Endothelial cell of umbilical vein (primary cell): ENCODE measurements at regions not wholly inside any gene's neighbourhood (a gene's known extent, or its start where the extent isn't known, plus 50 kb on each side); places are given as distances from the start of the nearest gene placed in this dataset.

ENCODE experiments used
- BruUV-seq: library from RNA; stranded (reverse); fragments of 400-500 nt; replicated peaks from 2 replicates; lab custom pipeline; 2021; lab: Mats Ljungman, UMichigan
- CTCF ChIA-PET: fragments of 300-600, 350-600 bp; sonication (Branson Sonifier 250); formaldehyde crosslinking; loops from one replicate; lab custom pipeline; 2021; ENCODE audit warnings: antibody characterized with exemption, inconsistent platforms; lab: Charles Lee
- POLR2A ChIA-PET: fragments of 300-600, 350-600 bp; sonication (Branson Sonifier 250); formaldehyde crosslinking; loops from one replicate; lab custom pipeline; 2021; ENCODE audit warnings: antibody characterized with exemption, inconsistent platforms; lab: Charles Lee
- DNase-seq: peaks from one replicate; pipeline ENCODE4 v3.0.0-alpha.2; 2011; ENCODE audit warnings: low read depth, low spot score
- FAIRE-seq: peaks from 2 replicates; lab custom pipeline; 2011; peaks lifted over from hg19 to GRCh38; lab: Jason Lieb, UNC
- H2AFZ ChIP-seq: 2 replicates; pipeline ENCODE4 v1.6.0; 2012; ENCODE audit warnings: low read depth, low read length, control low read depth, inconsistent platforms
- H3K27ac ChIP-seq: 2 replicates; pipeline ENCODE4 v1.5.1; 2011; ENCODE audit warnings: low read depth, mild to moderate bottlenecking, control low read depth, low read length, moderate library complexity; ENCODE audit not compliant: insufficient read depth
- H3K27me3 ChIP-seq, 2 experiments: 2 replicates each; pipeline versions ENCODE4 v1.6.0 to v1.6.1; 2011; ENCODE audit warnings: low read length in 2 of 2, mixed read lengths in 1 of 2; ENCODE audit not compliant: control insufficient read depth in 2 of 2, insufficient read depth in 2 of 2
- H3K36me3 ChIP-seq, 2 experiments: 2 replicates in 1 of 2; 3 replicates in 1 of 2; pipeline ENCODE4 v1.5.1; 2011; ENCODE audit warnings: low read length in 2 of 2, mild to moderate bottlenecking in 1 of 2, moderate library complexity in 1 of 2; ENCODE audit not compliant: control insufficient read depth in 2 of 2, insufficient read depth in 2 of 2; ENCODE audit errors: extremely low read depth in 1 of 2
- H3K4me1 ChIP-seq: 3 replicates; pipeline ENCODE4 v1.5.1; 2011; ENCODE audit warnings: mild to moderate bottlenecking, low read length; ENCODE audit not compliant: control insufficient read depth, insufficient read depth; ENCODE audit errors: extremely low read depth
- H3K4me2 ChIP-seq: 2 replicates; pipeline ENCODE4 v1.6.1; 2011; ENCODE audit warnings: low read length, control low read depth, mixed read lengths; ENCODE audit not compliant: insufficient read depth
- H3K4me3 ChIP-seq, 3 experiments: fragments of 200-600 bp in 1 of 3; sonication (generic), shearing (Covaris generic) in 1 of 3; replicated peaks in 1 of 3; 2 replicates each; pipeline ENCODE4 v1.5.1; 2011 to 2016; ENCODE audit warnings: control low read depth in 3 of 3, low read length in 3 of 3, mild to moderate bottlenecking in 2 of 3, inconsistent platforms in 1 of 3, low read depth in 1 of 3, moderate library complexity in 1 of 3; ENCODE audit not compliant: insufficient read depth in 1 of 3
- H3K79me2 ChIP-seq: 2 replicates; pipeline ENCODE4 v1.6.0; 2012; ENCODE audit warnings: low read length, inconsistent platforms; ENCODE audit not compliant: control insufficient read depth, insufficient read depth
- H3K9ac ChIP-seq: replicated peaks from 2 replicates; pipeline ENCODE3; 2011; ENCODE audit warnings: low read length, control low read depth; ENCODE audit not compliant: insufficient read depth; ENCODE audit errors: extremely low read depth
- H3K9me1 ChIP-seq: replicated peaks from 3 replicates; pipeline ENCODE4 v1.6.0; 2011; ENCODE audit warnings: mild to moderate bottlenecking, low read length; ENCODE audit not compliant: control insufficient read depth, insufficient read depth; ENCODE audit errors: extremely low read depth
- H3K9me3 ChIP-seq: replicated peaks from 2 replicates; pipeline ENCODE4 v1.5.1; 2012; ENCODE audit warnings: low read length, inconsistent platforms; ENCODE audit not compliant: control insufficient read depth, insufficient read depth
- H4K20me1 ChIP-seq: replicated peaks from 2 replicates; pipeline ENCODE3; 2011; ENCODE audit warnings: mild to moderate bottlenecking, low read length; ENCODE audit not compliant: control insufficient read depth, insufficient read depth; ENCODE audit errors: extremely low read depth
- EZH2 ChIP-seq: IDR thresholded peaks from 2 replicates; pipeline ENCODE4 v1.6.1; 2012; ENCODE audit warnings: borderline replicate concordance, low read depth, mild to moderate bottlenecking, moderate library complexity, low read length, inconsistent platforms; ENCODE audit not compliant: severe bottlenecking
- FOS ChIP-seq: IDR thresholded peaks from 2 replicates; pipeline ENCODE4 v1.6.1; 2011; ENCODE audit warnings: mild to moderate bottlenecking, low read length, moderate library complexity, borderline replicate concordance; ENCODE audit not compliant: insufficient read depth
- GATA2 ChIP-seq: IDR thresholded peaks from 2 replicates; pipeline ENCODE4 v1.7.0; 2011; ENCODE audit warnings: low read depth, mild to moderate bottlenecking, moderate library complexity, mixed read lengths, low read length; ENCODE audit not compliant: insufficient read length, insufficient read depth
- JUN ChIP-seq: IDR thresholded peaks from 2 replicates; pipeline ENCODE4 v1.6.1; 2011; ENCODE audit warnings: borderline replicate concordance, low read depth; ENCODE audit not compliant: insufficient read length, insufficient read depth
- MYC ChIP-seq: IDR thresholded peaks from one replicate; pipeline ENCODE4 v1.6.1; 2011; ENCODE audit warnings: mild to moderate bottlenecking, low read depth, low read length
- POLR2A ChIP-seq: IDR thresholded peaks from 2 replicates; pipeline ENCODE4 v1.6.1; 2012; ENCODE audit warnings: low read depth, mild to moderate bottlenecking, control low read depth, low read length
- POLR2AphosphoS5 ChIP-seq: IDR thresholded peaks from 2 replicates; pipeline ENCODE4 v1.6.1; 2012; ENCODE audit warnings: low read depth, mild to moderate bottlenecking, control low read depth, low read length, moderate library complexity; ENCODE audit not compliant: insufficient read depth
- dilution Hi-C: fragments of 300-500 bp; cut with MboI; formaldehyde crosslinking; loops from one replicate; pipeline ENCODE4 v1.15.0; 2019; ENCODE audit warnings: low sequenced_read_pairs; ENCODE audit not compliant: extremely low pct_ligation_motif_present
- intact Hi-C: fragments of 100-400 bp; cut with micrococcal nuclease; formaldehyde crosslinking; loops from one replicate; pipeline ENCODE4 v1.10.0; 2022
- TF ChIP-seq, protein P1 (sequence below): IDR thresholded peaks from 2 replicates; pipeline ENCODE4 v1.6.1; 2011; ENCODE audit not compliant: insufficient read depth, insufficient read length
- TF ChIP-seq, protein P2 (sequence below), 2 donors: IDR thresholded peaks; 1 replicate in 1 of 2; 2 replicates in 1 of 2; pipeline ENCODE4 v1.5.1; 2011; ENCODE audit warnings: low read length in 2 of 2, mild to moderate bottlenecking in 2 of 2, moderate library complexity in 2 of 2, control low read depth in 1 of 2, inconsistent platforms in 1 of 2, low read depth in 1 of 2; ENCODE audit not compliant: insufficient read depth in 1 of 2; ENCODE audit errors: extremely low read depth in 1 of 2

DNA sequence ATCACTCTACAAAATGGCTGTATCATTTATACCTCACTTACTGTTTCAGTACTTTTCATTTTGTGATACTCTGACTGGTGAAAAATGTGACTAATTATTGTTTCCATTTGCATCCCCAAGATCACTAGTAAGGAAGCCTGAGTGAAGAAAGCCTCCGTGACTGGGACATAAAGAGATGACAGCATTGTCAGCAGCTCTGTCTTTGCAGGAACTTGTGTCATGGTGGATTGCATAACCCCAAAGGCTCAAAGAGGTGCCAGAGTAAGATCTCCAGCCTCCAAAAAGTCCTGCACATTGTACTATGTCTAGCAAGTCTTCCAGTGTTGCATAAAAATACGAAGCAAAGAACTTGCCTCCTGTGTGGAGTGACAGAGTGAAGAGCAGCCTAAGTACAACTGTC, 187.5 kb upstream of the CRIM1 start:
- H3K36me3 ChIP-seq: no peaks in the 10 kb centered on the region
- H3K4me2 ChIP-seq: no peak overlapping the region
- H3K9me1 ChIP-seq: no peaks in the 10 kb centered on the region
- no peak for DNase-seq
- no TSS peak for BruUV-seq
- peaks cover 0 to 3% of the 10 kb centered on the region in 2 experiments for H3K27me3 ChIP-seq
- no peaks in the 10 kb centered on the region for H3K9me3 ChIP-seq
- no peaks in the 10 kb centered on the region for H3K4me1 ChIP-seq
- no peak for FAIRE-seq
- no peaks in the 10 kb centered on the region for H3K79me2 ChIP-seq
- intact Hi-C loops: no loop called here
- H3K4me3 ChIP-seq: no peak overlapping the region
- no peak overlapping the region for H2AFZ ChIP-seq
- no peak overlapping the region for H3K9ac ChIP-seq
- dilution Hi-C loops: no loop called here
- ChIA-PET CTCF (no interaction called here), POLR2A (no interaction called here)
- H4K20me1 ChIP-seq: no peaks in the 10 kb centered on the region
- no peak for TF ChIP-seq FOS
- TF ChIP-seq, protein P1, sequence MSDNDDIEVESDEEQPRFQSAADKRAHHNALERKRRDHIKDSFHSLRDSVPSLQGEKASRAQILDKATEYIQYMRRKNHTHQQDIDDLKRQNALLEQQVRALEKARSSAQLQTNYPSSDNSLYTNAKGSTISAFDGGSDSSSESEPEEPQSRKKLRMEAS: no peak
- no peak overlapping the region for H3K27ac ChIP-seq

DNA sequence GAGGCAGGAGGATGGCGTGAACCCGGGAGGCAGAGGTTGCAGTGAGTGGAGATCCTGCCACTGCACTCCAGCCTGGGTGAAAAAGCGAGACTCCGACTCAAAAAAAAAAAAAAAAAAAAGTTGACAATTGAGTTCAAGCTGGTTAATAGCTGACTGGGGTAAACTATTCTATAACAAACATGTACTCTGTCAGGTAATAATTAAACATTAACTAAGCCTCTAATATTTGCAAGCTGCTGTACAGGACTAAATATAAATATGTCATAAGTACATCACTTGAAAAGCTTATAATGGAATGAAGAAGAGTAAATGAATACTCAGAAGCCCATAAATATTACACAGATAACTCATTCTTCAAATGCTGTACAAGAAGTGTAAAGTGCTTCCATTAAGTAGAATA, 190.4 kb upstream of the CRIM1 start:
- CTCF ChIA-PET: no interaction called here
- no peak overlapping the region for H3K27ac ChIP-seq

More for the DNA sequence above, 190.4 kb upstream of the CRIM1 start:
- Histone ChIP-seq H3K9me3 (no peaks in the 10 kb centered on the region), H3K36me3 (no peaks in the 10 kb centered on the region), H3K4me3 (no peak overlapping the region), H4K20me1 (no peaks in the 10 kb centered on the region), H3K9ac (no peak overlapping the region), H3K4me2 (no peak overlapping the region), H3K9me1 (no peaks in the 10 kb centered on the region), H3K79me2 (no peaks in the 10 kb centered on the region), H3K4me1 (no peaks in the 10 kb centered on the region), H3K27me3 (peaks cover 0 to 3% of the 10 kb centered on the region in 2 experiments), H2AFZ (no peak overlapping the region)
- TF ChIP-seq MYC: no peak
- no peak for TF ChIP-seq EZH2
- TF ChIP-seq, protein P2, sequence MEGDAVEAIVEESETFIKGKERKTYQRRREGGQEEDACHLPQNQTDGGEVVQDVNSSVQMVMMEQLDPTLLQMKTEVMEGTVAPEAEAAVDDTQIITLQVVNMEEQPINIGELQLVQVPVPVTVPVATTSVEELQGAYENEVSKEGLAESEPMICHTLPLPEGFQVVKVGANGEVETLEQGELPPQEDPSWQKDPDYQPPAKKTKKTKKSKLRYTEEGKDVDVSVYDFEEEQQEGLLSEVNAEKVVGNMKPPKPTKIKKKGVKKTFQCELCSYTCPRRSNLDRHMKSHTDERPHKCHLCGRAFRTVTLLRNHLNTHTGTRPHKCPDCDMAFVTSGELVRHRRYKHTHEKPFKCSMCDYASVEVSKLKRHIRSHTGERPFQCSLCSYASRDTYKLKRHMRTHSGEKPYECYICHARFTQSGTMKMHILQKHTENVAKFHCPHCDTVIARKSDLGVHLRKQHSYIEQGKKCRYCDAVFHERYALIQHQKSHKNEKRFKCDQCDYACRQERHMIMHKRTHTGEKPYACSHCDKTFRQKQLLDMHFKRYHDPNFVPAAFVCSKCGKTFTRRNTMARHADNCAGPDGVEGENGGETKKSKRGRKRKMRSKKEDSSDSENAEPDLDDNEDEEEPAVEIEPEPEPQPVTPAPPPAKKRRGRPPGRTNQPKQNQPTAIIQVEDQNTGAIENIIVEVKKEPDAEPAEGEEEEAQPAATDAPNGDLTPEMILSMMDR (IDR thresholded peaks at IDR 0.05; ENCODE audit: extremely low read depth in 1 of 2, insufficient read depth in 1 of 2, low read depth in 1 of 2, low read length in 2 of 2): no peak
- TF ChIP-seq, protein P1: no peak
- no peak for TF ChIP-seq POLR2AphosphoS5
- TF ChIP-seq POLR2A: no peak
- no peak for TF ChIP-seq JUN
- no peak for TF ChIP-seq FOS
- no peak for TF ChIP-seq GATA2
- POLR2A ChIA-PET: no interaction called here
- DNase-seq (no peak), FAIRE-seq (no peak)
- dilution Hi-C loops: no loop called here
- BruUV-seq: no TSS peak
- intact Hi-C loops: no loop called here
